Stimulated activated CD4-positive, alpha-beta T cell treated with anti-CD3 and anti-CD28 coated beads, Interleukin-1b, Interleukin-23, amount 100 ng/mL, for 4 hours (primary cell): ENCODE measurements at regions not wholly inside any gene's neighbourhood (a gene's known extent, or its start where the extent isn't known, plus 50 kb on each side); places are given as distances from the start of the nearest gene placed in this dataset.
"Not testable (repeated sequence)": the region's sequence is repeated elsewhere in the genome, so short reads cannot be mapped to it uniquely, and the experiment has no call there.

Experiments
- DNase-seq, 2 donors: peaks; one replicate each; pipeline ENCODE4 v3.0.0-alpha.2; 2020; ENCODE audit warnings: low read depth in 2 of 2

GRCh38 chr4:14169940-14170339 lies 542.4 kb upstream of the BOD1L1 start:
- DNase-seq, result not testable (repeated sequence)

- no peak for DNase-seq
Measured at GRCh38 chr4:14176613-14177012, 549.1 kb upstream of the BOD1L1 start.

GRCh38 chr4:14177987-14178386 lies 550.5 kb upstream of the BOD1L1 start:
- DNase-seq, result no peak

GRCh38 chr4:14178421-14178820 lies 550.9 kb upstream of the BOD1L1 start:
- no peak for DNase-seq

GRCh38 chr4:14180166-14180565 lies 552.6 kb upstream of the BOD1L1 start:
- no peak for DNase-seq

GRCh38 chr4:14180983-14181601 lies 553.6 kb upstream of the BOD1L1 start:
- no peak for DNase-seq

GRCh38 chr4:14182148-14182547 lies 554.6 kb upstream of the BOD1L1 start:
- DNase-seq, result no peak

GRCh38 chr4:14184265-14184664 lies 556.7 kb upstream of the BOD1L1 start:
- no peak for DNase-seq

GRCh38 chr4:14184767-14185166 lies 557.2 kb upstream of the BOD1L1 start:
- no peak for DNase-seq

GRCh38 chr4:14188214-14188613 lies 560.7 kb upstream of the BOD1L1 start:
- no peak for DNase-seq

- DNase-seq, result no peak
Measured at GRCh38 chr4:14193601-14194000, 566.1 kb upstream of the BOD1L1 start.

GRCh38 chr4:14196131-14196530 lies 568.6 kb upstream of the BOD1L1 start:
- DNase-seq, result peak in 1 of 2 donors; percentile 1

- no peak for DNase-seq
Measured at GRCh38 chr4:14215116-14215770, 587.7 kb upstream of the BOD1L1 start.

GRCh38 chr4:14217401-14217800 lies 589.9 kb upstream of the BOD1L1 start:
- DNase-seq, result no peak

- no peak for DNase-seq
Measured at GRCh38 chr4:14218641-14219040, 591.1 kb upstream of the BOD1L1 start.

GRCh38 chr4:14221176-14221575 lies 593.7 kb upstream of the BOD1L1 start:
- no peak for DNase-seq

- no peak for DNase-seq
Measured at GRCh38 chr4:14222377-14223029, 595.0 kb upstream of the BOD1L1 start.

- DNase-seq, result no peak
Measured at GRCh38 chr4:14223461-14223860, 595.9 kb upstream of the BOD1L1 start.

GRCh38 chr4:14225688-14226207 lies 598.2 kb upstream of the BOD1L1 start:
- DNase-seq, result no peak

GRCh38 chr4:14233126-14233525 lies 605.6 kb upstream of the BOD1L1 start:
- no peak for DNase-seq

- no peak for DNase-seq
Measured at GRCh38 chr4:14234307-14234706, 606.8 kb upstream of the BOD1L1 start.

- DNase-seq, result no peak
Measured at GRCh38 chr4:14236359-14236758, 608.8 kb upstream of the BOD1L1 start.

GRCh38 chr4:14237911-14238310 lies 610.4 kb upstream of the BOD1L1 start:
- DNase-seq, result no peak
